ENCODE measurements at regions not wholly inside any gene's neighbourhood (a gene's known extent, or its start where the extent isn't known, plus 50 kb on each side); places are given as distances from the start of the nearest gene placed in this dataset.

DNA sequence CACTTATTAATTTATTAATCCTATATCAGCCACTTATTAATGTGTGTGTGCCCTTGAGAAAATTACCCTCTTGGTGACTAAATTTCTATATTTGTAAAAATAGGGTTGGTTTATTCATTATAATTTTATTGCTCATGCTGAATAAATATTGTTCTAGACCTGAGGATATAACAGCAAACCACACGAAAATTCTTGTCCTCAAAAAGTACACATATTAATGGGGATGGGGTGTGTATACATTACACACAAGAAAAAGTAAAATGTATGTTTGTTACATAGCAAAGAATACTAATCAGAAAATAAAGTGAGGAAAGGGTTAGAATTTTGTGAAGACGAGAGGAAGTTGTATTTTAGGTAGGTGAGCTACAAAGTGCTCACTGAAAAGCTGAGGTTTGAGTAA lies 1068.9 kb upstream of the RAG2 start:
- SMC1A ChIA-PET (ENCODE audit: uncharacterized antibody, unreplicated experiment) = no interaction called here
- no peak overlapping the region for H3K4me2 ChIP-seq (ENCODE audit: control insufficient read depth, insufficient read depth)
- WGBS (ENCODE audit: insufficient coverage, insufficient replicate concordance, low lambda C conversion rate, missing lambda C conversion rate) = 0% methylated on average over 2 of the region's 2 CpGs

DNA sequence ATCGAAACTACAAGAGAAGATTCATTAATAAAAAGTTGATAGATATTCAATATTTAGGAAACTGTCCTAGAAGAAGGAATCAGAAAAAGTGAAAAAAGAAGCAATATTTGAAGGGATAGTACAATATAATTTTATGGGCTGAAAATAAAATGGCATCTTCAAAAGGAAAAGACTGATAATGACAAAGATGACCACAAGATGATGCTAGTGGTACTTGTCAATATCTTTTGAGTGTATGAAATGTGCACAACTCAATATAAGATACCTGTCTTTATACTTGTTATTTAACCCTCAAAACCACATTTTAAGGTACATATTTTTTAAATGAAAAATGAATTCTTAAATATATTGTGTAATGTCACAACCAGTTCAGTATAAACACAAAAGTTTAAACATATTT lies 1059.6 kb upstream of the RAG2 start:
- FAIRE-seq = no peak
- no peaks in the 10 kb centered on the region for H3K27me3 ChIP-seq (replicated peaks in 1 of 2; ENCODE audit: control insufficient read depth in 2 of 2, insufficient read depth in 2 of 2, low read length in 1 of 2)
- no peak for DNase-seq (ENCODE audit: low read depth, low spot score)
- no peak overlapping the region for H3K4me2 ChIP-seq (ENCODE audit: control insufficient read depth, insufficient read depth)
- ChIA-PET SMC1A (ENCODE audit: uncharacterized antibody, unreplicated experiment) (no interaction called here), POLR2A (no interaction called here), RAD21 (ENCODE audit: unreplicated experiment) (no interaction called here), CTCF (no interaction called here)
- intact Hi-C loops (cut with micrococcal nuclease; ENCODE audit: unreplicated experiment) = no loop called here
- no peak for TF ChIP-seq HDAC2 (IDR thresholded peaks at IDR 0.05)
- H3K9me3 ChIP-seq (replicated peaks; ENCODE audit: control insufficient read depth, insufficient read depth, low read length) = no peaks in the 10 kb centered on the region
- H3K27ac ChIP-seq (ENCODE audit: control insufficient read depth, insufficient read depth) = no peak overlapping the region
- no peak overlapping the region for H2AFZ ChIP-seq (ENCODE audit: control insufficient read depth, low read depth, low read length)
- no peak overlapping the region for H3K4me3 ChIP-seq
- 9% methylated on average over 1 of the region's 1 CpG for WGBS (ENCODE audit: insufficient coverage, insufficient replicate concordance, low lambda C conversion rate, missing lambda C conversion rate)
- no peaks in the 10 kb centered on the region for H4K20me1 ChIP-seq (ENCODE audit: control insufficient read depth, insufficient read depth)
- in situ Hi-C loops (cut with MboI) = no loop called here
- no peak for ATAC-seq
- H3K79me2 ChIP-seq (ENCODE audit: control insufficient read depth, insufficient read depth, low read length) = no peaks in the 10 kb centered on the region
- no peaks in the 10 kb centered on the region for H3K4me1 ChIP-seq (ENCODE audit: control insufficient read depth, insufficient read depth, low read length)
- no TSS peak for BruUV-seq (replicated peaks)
- H3K36me3 ChIP-seq (ENCODE audit: control insufficient read depth in 2 of 2, insufficient read depth in 2 of 2, low read length in 1 of 2) = no peaks in the 10 kb centered on the region
- H3K9ac ChIP-seq (ENCODE audit: control insufficient read depth, insufficient read depth, low read length) = no peak overlapping the region

More for the DNA sequence above, 1068.9 kb upstream of the RAG2 start:
- Histone ChIP-seq H3K27me3 (replicated peaks in 1 of 2; ENCODE audit: control insufficient read depth in 2 of 2, insufficient read depth in 2 of 2, low read length in 1 of 2) (no peaks in the 10 kb centered on the region), H3K27ac (ENCODE audit: control insufficient read depth, insufficient read depth) (no peak overlapping the region), H3K9me3 (replicated peaks; ENCODE audit: control insufficient read depth, insufficient read depth, low read length) (no peaks in the 10 kb centered on the region), H4K20me1 (ENCODE audit: control insufficient read depth, insufficient read depth) (no peaks in the 10 kb centered on the region), H2AFZ (ENCODE audit: control insufficient read depth, low read depth, low read length) (no peak overlapping the region), H3K9ac (ENCODE audit: control insufficient read depth, insufficient read depth, low read length) (no peak overlapping the region), H3K79me2 (ENCODE audit: control insufficient read depth, insufficient read depth, low read length) (no peaks in the 10 kb centered on the region), H3K36me3 (ENCODE audit: control insufficient read depth in 2 of 2, insufficient read depth in 2 of 2, low read length in 1 of 2) (no peaks in the 10 kb centered on the region), H3K4me3 (no peak overlapping the region), H3K4me1 (ENCODE audit: control insufficient read depth, insufficient read depth, low read length) (no peaks in the 10 kb centered on the region)
- RAD21 ChIA-PET (ENCODE audit: unreplicated experiment) = no interaction called here
- FAIRE-seq (no peak), ATAC-seq (no peak), DNase-seq (ENCODE audit: low read depth, low spot score) (no peak)
- CTCF ChIA-PET = no interaction called here
- POLR2A ChIA-PET = no interaction called here
- TF ChIP-seq HSF1 (IDR thresholded peaks at IDR 0.05; ENCODE audit: low read depth, low read length) = no peak
- no TSS peak for BruUV-seq (replicated peaks)
- intact Hi-C loops (cut with micrococcal nuclease; ENCODE audit: unreplicated experiment) (no loop called here), in situ Hi-C loops (cut with MboI) (no loop called here)

Data from GM12878 (cell line).